ENCODE measurements at regions not wholly inside any gene's neighbourhood (a gene's known extent, or its start where the extent isn't known, plus 50 kb on each side); places are given as distances from the start of the nearest gene placed in this dataset.

GRCh38 chr5:71873191-71873591, 154.1 kb downstream of the CARTPT start:
- H3K23ac ChIP-seq (ENCODE audit: low read length), result no peak overlapping the region
- no peak overlapping the region for H3K4me3 ChIP-seq (ENCODE audit: low read depth, low read length)
- H2AFZ ChIP-seq (ENCODE audit: insufficient read depth, low read length, poor library complexity), result no peak overlapping the region
- no peak overlapping the region for H3K27ac ChIP-seq (ENCODE audit: low read depth, low read length)
- H3K9ac ChIP-seq (ENCODE audit: low read length), result no peak overlapping the region
- no peak overlapping the region for H3K18ac ChIP-seq (ENCODE audit: low read length)
- no peak overlapping the region for H3K4me2 ChIP-seq (ENCODE audit: low read length)
- H4K12ac ChIP-seq (ENCODE audit: low read depth, low read length), result no peak overlapping the region
- no peak overlapping the region for H2BK120ac ChIP-seq (ENCODE audit: insufficient read depth, low read length, poor library complexity)
- no peaks in the 10 kb centered on the region for H3K79me2 ChIP-seq (ENCODE audit: control insufficient read depth, insufficient read depth, low read length, poor library complexity)
- H3K36me3 ChIP-seq (ENCODE audit: control insufficient read depth in 1 of 2, insufficient read depth in 2 of 2, low read length in 2 of 2), result no peaks in the 10 kb centered on the region
- no peak overlapping the region for H4K91ac ChIP-seq (ENCODE audit: low read depth, low read length)
- no CpG with 5 or more reads among the region's 1 CpG for WGBS (ENCODE audit: extremely low coverage, insufficient coverage, insufficient read length)
- H3K4ac ChIP-seq (ENCODE audit: low read depth, low read length), result no peak overlapping the region
- H2AK5ac ChIP-seq (ENCODE audit: low read length), result no peak overlapping the region
- H3K14ac ChIP-seq (ENCODE audit: low read length), result no peak overlapping the region
- no peak overlapping the region for H2BK12ac ChIP-seq (ENCODE audit: low read length)
- H3K4me1 ChIP-seq (ENCODE audit: control insufficient read depth in 1 of 2, insufficient read depth in 2 of 2, low read length in 2 of 2), result no peaks in the 10 kb centered on the region
- H4K8ac ChIP-seq (ENCODE audit: low read depth, low read length), result no peak overlapping the region
- DNase-seq, result no peak
- H3K79me1 ChIP-seq (ENCODE audit: low read length), result no peaks in the 10 kb centered on the region
- no peaks in the 10 kb centered on the region for H3K9me3 ChIP-seq (ENCODE audit: insufficient read depth, low read depth, low read length)
- no peak overlapping the region for H2BK5ac ChIP-seq (ENCODE audit: low read depth, low read length, poor library complexity)
- H3K27me3 ChIP-seq (ENCODE audit: insufficient read depth, low read length), result no peaks in the 10 kb centered on the region

GRCh38 chr5:71874521-71874920, 155.4 kb downstream of the CARTPT start:
- no peak overlapping the region for H4K8ac ChIP-seq (ENCODE audit: low read depth, low read length)
- no peaks in the 10 kb centered on the region for H3K79me1 ChIP-seq (ENCODE audit: low read length)
- H3K4me1 ChIP-seq (ENCODE audit: control insufficient read depth in 1 of 2, insufficient read depth in 2 of 2, low read length in 2 of 2), result no peaks in the 10 kb centered on the region
- H3K18ac ChIP-seq (ENCODE audit: low read length), result no peak overlapping the region
- no peaks in the 10 kb centered on the region for H3K79me2 ChIP-seq (ENCODE audit: control insufficient read depth, insufficient read depth, low read length, poor library complexity)
- no peak overlapping the region for H3K4me3 ChIP-seq (ENCODE audit: low read depth, low read length)
- no peak overlapping the region for H3K23ac ChIP-seq (ENCODE audit: low read length)
- DNase-seq, result no peak
- no peak overlapping the region for H3K14ac ChIP-seq (ENCODE audit: low read length)
- H2BK5ac ChIP-seq (ENCODE audit: low read depth, low read length, poor library complexity), result no peak overlapping the region
- no peaks in the 10 kb centered on the region for H3K9me3 ChIP-seq (ENCODE audit: insufficient read depth, low read depth, low read length)
- H2BK12ac ChIP-seq (ENCODE audit: low read length), result no peak overlapping the region
- H3K36me3 ChIP-seq (ENCODE audit: control insufficient read depth in 1 of 2, insufficient read depth in 2 of 2, low read length in 2 of 2), result no peaks in the 10 kb centered on the region
- no peak overlapping the region for H3K4ac ChIP-seq (ENCODE audit: low read depth, low read length)
- no peak overlapping the region for H3K27ac ChIP-seq (ENCODE audit: low read depth, low read length)
- H4K12ac ChIP-seq (ENCODE audit: low read depth, low read length), result no peak overlapping the region
- no peak overlapping the region for H2BK120ac ChIP-seq (ENCODE audit: insufficient read depth, low read length, poor library complexity)
- no peak overlapping the region for H2AFZ ChIP-seq (ENCODE audit: insufficient read depth, low read length, poor library complexity)
- WGBS (ENCODE audit: extremely low coverage, insufficient coverage, insufficient read length), result no CpG with 5 or more reads among the region's 2 CpGs
- H2AK5ac ChIP-seq (ENCODE audit: low read length), result no peak overlapping the region
- no peak overlapping the region for H3K9ac ChIP-seq (ENCODE audit: low read length)
- no peaks in the 10 kb centered on the region for H3K27me3 ChIP-seq (ENCODE audit: insufficient read depth, low read length)
- no peak overlapping the region for H4K91ac ChIP-seq (ENCODE audit: low read depth, low read length)
- H3K4me2 ChIP-seq (ENCODE audit: low read length), result no peak overlapping the region

- no peak overlapping the region for H4K91ac ChIP-seq (ENCODE audit: low read depth, low read length)
- H2BK120ac ChIP-seq (ENCODE audit: insufficient read depth, low read length, poor library complexity), result no peak overlapping the region
- no peak overlapping the region for H3K4me3 ChIP-seq (ENCODE audit: low read depth, low read length)
- H3K9ac ChIP-seq (ENCODE audit: low read length), result no peak overlapping the region
- H3K36me3 ChIP-seq (ENCODE audit: control insufficient read depth in 1 of 2, insufficient read depth in 2 of 2, low read length in 2 of 2), result no peaks in the 10 kb centered on the region
- no peaks in the 10 kb centered on the region for H3K4me1 ChIP-seq (ENCODE audit: control insufficient read depth in 1 of 2, insufficient read depth in 2 of 2, low read length in 2 of 2)
- H4K8ac ChIP-seq (ENCODE audit: low read depth, low read length), result no peak overlapping the region
- H2AFZ ChIP-seq (ENCODE audit: insufficient read depth, low read length, poor library complexity), result no peak overlapping the region
- DNase-seq, result no peak
- H3K18ac ChIP-seq (ENCODE audit: low read length), result no peak overlapping the region
- no peaks in the 10 kb centered on the region for H3K9me3 ChIP-seq (ENCODE audit: insufficient read depth, low read depth, low read length)
- no peak overlapping the region for H4K12ac ChIP-seq (ENCODE audit: low read depth, low read length)
- H2AK5ac ChIP-seq (ENCODE audit: low read length), result no peak overlapping the region
- no peak overlapping the region for H3K14ac ChIP-seq (ENCODE audit: low read length)
- no peak overlapping the region for H2BK12ac ChIP-seq (ENCODE audit: low read length)
- no peak overlapping the region for H3K23ac ChIP-seq (ENCODE audit: low read length)
- no peak overlapping the region for H3K27ac ChIP-seq (ENCODE audit: low read depth, low read length)
- no CpG with 5 or more reads among the region's 1 CpG for WGBS (ENCODE audit: extremely low coverage, insufficient coverage, insufficient read length)
- H3K4ac ChIP-seq (ENCODE audit: low read depth, low read length), result no peak overlapping the region
- no peak overlapping the region for H2BK5ac ChIP-seq (ENCODE audit: low read depth, low read length, poor library complexity)
- no peaks in the 10 kb centered on the region for H3K79me2 ChIP-seq (ENCODE audit: control insufficient read depth, insufficient read depth, low read length, poor library complexity)
- H3K79me1 ChIP-seq (ENCODE audit: low read length), result no peaks in the 10 kb centered on the region
- no peaks in the 10 kb centered on the region for H3K27me3 ChIP-seq (ENCODE audit: insufficient read depth, low read length)
- H3K4me2 ChIP-seq (ENCODE audit: low read length), result no peak overlapping the region
Measured at GRCh38 chr5:71877511-71877910, 158.4 kb downstream of the CARTPT start.

GRCh38 chr5:71880536-71880935, 161.5 kb downstream of the CARTPT start:
- DNase-seq, result no peak
- whole genome bisulfite sequencing (ENCODE audit: extremely low coverage, insufficient coverage, insufficient read length), result no CpG with 5 or more reads among the region's 5 CpGs
- Histone ChIP-seq H2AK5ac (ENCODE audit: low read length) (no peak overlapping the region), H3K9ac (ENCODE audit: low read length) (no peak overlapping the region), H2BK12ac (ENCODE audit: low read length) (no peak overlapping the region), H4K12ac (ENCODE audit: low read depth, low read length) (no peak overlapping the region), H3K36me3 (ENCODE audit: control insufficient read depth in 1 of 2, insufficient read depth in 2 of 2, low read length in 2 of 2) (no peaks in the 10 kb centered on the region), H3K27me3 (ENCODE audit: insufficient read depth, low read length) (no peaks in the 10 kb centered on the region), H3K23ac (ENCODE audit: low read length) (no peak overlapping the region), H3K79me2 (ENCODE audit: control insufficient read depth, insufficient read depth, low read length, poor library complexity) (no peaks in the 10 kb centered on the region), H3K9me3 (ENCODE audit: insufficient read depth, low read depth, low read length) (no peaks in the 10 kb centered on the region), H4K8ac (ENCODE audit: low read depth, low read length) (no peak overlapping the region), H2BK5ac (ENCODE audit: low read depth, low read length, poor library complexity) (no peak overlapping the region), H3K27ac (ENCODE audit: low read depth, low read length) (no peak overlapping the region), H3K4ac (ENCODE audit: low read depth, low read length) (no peak overlapping the region), H4K91ac (ENCODE audit: low read depth, low read length) (no peak overlapping the region), H3K18ac (ENCODE audit: low read length) (no peak overlapping the region), H3K14ac (ENCODE audit: low read length) (no peak overlapping the region), H3K4me3 (ENCODE audit: low read depth, low read length) (no peak overlapping the region), H2AFZ (ENCODE audit: insufficient read depth, low read length, poor library complexity) (no peak overlapping the region), H3K79me1 (ENCODE audit: low read length) (no peaks in the 10 kb centered on the region), H2BK120ac (ENCODE audit: insufficient read depth, low read length, poor library complexity) (no peak overlapping the region), H3K4me1 (ENCODE audit: control insufficient read depth in 1 of 2, insufficient read depth in 2 of 2, low read length in 2 of 2) (no peaks in the 10 kb centered on the region), H3K4me2 (ENCODE audit: low read length) (no peak overlapping the region)

All from trophoblast cell (in vitro differentiated cells and primary cell).